Fibroblast of the aortic adventitia (primary cell): ENCODE measurements at regions not wholly inside any gene's neighbourhood (a gene's known extent, or its start where the extent isn't known, plus 50 kb on each side); places are given as distances from the start of the nearest gene placed in this dataset.

Source experiments
- DNase-seq: peaks from one replicate; pipeline ENCODE4 v3.0.0-alpha.2; 2010; ENCODE audit warnings: low read depth
- H3K4me3 ChIP-seq: 2 replicates; pipeline ENCODE4 v1.5.1; 2011; ENCODE audit warnings: low read depth, mild to moderate bottlenecking, control low read depth, low read length, moderate library complexity
- TF ChIP-seq, protein P1 (sequence below): IDR thresholded peaks from 2 replicates; pipeline ENCODE4 v1.5.1; 2011; ENCODE audit warnings: mild to moderate bottlenecking, low read length, control low read depth, inconsistent platforms; ENCODE audit not compliant: insufficient read depth

DNA sequence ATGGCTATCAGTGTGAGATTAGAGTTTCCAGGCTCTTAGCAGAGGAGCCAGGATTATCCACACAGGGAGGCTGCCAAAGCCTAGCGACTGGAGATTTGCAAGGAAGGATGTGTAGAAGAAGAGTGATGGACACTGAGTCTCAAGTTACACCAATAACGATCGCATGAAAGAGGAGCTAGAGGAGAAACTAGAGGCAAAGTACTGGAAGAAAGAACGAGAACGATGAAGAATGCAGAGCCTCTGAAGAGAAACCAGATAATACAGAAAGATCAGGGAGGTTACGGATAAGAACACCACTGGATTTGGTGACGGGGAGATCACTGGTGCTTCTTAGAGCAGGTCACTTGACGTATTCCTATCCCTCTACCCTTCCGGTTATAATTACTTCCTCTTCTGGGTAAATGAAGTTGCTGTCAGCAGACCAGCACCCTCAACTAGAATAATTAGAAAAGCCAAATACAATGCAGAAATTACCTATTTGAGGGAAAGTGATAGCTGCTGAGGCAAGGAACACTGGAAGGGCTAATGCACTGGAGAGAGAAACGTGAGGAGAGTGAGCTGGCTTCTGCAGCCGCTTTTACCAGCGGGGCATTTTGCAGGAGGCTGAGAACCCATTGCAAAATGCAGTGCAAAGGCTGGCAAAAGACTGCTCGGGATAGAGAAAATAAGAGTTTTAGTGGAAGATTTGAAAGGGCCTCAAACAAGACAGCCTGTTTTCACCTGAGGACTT is 93.1 kb upstream of the HIF1A start:
- TF ChIP-seq, protein P1, sequence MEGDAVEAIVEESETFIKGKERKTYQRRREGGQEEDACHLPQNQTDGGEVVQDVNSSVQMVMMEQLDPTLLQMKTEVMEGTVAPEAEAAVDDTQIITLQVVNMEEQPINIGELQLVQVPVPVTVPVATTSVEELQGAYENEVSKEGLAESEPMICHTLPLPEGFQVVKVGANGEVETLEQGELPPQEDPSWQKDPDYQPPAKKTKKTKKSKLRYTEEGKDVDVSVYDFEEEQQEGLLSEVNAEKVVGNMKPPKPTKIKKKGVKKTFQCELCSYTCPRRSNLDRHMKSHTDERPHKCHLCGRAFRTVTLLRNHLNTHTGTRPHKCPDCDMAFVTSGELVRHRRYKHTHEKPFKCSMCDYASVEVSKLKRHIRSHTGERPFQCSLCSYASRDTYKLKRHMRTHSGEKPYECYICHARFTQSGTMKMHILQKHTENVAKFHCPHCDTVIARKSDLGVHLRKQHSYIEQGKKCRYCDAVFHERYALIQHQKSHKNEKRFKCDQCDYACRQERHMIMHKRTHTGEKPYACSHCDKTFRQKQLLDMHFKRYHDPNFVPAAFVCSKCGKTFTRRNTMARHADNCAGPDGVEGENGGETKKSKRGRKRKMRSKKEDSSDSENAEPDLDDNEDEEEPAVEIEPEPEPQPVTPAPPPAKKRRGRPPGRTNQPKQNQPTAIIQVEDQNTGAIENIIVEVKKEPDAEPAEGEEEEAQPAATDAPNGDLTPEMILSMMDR = no peak
- no peak overlapping the region for H3K4me3 ChIP-seq
- DNase-seq = no peak

DNA sequence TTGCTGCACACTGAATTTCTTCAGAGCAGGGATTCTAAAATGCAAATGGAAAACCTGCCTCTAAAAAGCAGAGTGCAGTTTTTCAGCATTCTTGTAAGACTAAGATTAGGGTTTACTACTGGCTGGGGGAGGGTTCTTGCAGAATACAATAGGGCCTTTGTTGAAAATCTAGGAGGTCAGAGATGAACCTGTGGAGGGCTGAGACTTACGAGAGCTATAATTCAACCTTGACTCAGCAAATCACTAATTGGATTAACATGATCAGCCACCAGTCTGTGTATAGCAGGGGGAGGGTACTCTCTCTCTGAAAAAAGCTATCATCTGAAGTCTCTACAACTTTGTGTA is 92.6 kb upstream of the HIF1A start:
- TF ChIP-seq, protein P1 = no peak
- no peak for DNase-seq
- no peak overlapping the region for H3K4me3 ChIP-seq

DNA sequence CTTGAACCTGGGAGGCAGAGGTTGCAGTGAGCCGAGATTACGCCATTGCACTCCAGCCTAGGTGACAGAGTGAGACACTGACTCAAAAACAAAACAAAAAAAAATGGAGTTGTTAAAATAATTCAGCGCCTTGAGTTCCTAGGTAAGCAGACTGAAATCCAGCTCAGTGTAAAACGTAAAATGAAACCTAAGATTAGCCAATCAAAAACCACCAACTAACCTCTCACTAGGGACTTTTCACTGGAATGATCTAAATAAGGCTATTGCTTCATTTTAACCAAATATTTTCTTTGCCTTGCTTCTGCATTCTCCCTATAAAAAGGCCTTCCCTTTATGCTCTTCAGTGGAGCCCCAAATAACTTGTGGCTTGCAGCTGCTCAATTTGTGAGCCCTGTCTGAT is 91.6 kb upstream of the HIF1A start:
- no peak overlapping the region for H3K4me3 ChIP-seq
- TF ChIP-seq, protein P1 = no peak
- no peak for DNase-seq

DNA sequence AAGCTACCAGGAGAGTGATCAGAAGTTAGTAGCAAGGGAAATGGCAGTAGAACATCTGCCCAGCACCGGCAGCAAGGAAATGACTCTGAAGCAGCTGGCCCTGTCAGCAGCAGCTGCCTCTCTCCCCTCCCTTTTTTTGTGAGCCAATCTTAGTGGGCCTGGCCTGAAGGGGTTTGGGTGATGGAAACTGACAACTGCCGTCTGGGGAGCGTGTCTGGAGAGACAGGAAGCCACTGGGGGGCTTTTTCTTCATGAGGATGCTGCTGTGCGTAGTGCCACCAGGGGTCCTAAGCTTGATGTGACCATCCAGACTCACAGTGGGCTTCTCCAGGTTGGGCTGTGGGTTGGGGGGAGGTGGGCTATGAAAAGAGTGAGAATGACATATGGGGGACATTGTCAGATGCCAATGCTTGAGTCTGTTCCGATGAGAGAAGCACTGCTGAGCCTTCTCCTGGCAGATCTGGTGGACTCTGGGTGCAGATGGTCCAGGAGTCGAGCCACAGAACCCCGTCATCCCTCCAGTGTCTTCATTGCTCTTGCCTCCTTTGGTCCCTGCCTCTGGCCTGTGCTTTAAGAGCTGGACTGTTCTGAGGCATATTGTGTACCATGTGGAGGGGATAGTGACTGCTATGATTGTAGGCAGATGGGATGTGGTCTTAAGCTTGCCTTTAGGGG is 87.6 kb upstream of the HIF1A start:
- DNase-seq = no peak
- H3K4me3 ChIP-seq = no peak overlapping the region
- TF ChIP-seq, protein P1 = no peak

DNA sequence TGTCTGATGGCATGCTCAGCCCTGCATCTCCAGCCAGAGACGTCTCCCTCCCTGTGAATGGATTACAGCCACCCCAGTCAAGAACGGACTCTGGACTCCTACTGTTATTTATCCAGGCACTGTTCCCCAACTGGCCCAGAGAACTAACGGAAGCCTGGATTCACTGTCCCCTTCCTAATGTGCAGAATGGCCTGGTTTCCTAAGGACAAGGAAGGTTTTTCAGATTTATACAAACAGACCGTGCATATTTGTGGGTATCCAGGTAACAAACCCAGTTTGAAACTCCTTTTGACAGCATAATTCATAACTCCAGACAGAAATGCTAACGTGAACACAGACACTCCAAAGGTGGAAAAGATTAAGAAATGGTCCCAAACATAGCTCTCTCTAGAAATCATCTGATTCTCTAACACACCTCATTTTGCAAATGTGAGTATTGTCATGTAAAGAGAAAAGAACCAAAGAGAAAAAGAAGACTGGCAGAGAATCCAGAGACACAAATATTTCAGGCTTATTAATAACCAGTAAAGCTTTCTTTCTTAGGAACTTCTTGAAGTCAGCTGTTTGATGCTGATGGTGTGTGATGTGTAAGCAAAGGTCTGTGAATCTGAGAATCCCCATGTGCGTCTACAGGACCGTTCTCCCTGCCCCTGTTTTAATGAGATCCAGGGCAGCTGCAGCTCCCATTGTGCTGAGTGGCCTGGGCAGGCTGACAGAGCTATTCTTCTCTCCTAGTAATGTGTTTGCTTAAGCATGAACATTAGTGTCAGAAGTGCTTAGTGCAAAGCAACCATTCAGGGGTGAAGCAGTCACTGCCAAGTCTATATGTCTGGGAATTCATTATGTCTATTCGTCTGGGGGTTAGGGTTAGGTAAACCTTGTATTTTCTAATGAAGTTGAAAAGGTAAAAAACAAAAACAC is 86.8 kb upstream of the HIF1A start:
- peak; percentile 76 for DNase-seq
- TF ChIP-seq, protein P1 = no peak
- no peak overlapping the region for H3K4me3 ChIP-seq

DNA sequence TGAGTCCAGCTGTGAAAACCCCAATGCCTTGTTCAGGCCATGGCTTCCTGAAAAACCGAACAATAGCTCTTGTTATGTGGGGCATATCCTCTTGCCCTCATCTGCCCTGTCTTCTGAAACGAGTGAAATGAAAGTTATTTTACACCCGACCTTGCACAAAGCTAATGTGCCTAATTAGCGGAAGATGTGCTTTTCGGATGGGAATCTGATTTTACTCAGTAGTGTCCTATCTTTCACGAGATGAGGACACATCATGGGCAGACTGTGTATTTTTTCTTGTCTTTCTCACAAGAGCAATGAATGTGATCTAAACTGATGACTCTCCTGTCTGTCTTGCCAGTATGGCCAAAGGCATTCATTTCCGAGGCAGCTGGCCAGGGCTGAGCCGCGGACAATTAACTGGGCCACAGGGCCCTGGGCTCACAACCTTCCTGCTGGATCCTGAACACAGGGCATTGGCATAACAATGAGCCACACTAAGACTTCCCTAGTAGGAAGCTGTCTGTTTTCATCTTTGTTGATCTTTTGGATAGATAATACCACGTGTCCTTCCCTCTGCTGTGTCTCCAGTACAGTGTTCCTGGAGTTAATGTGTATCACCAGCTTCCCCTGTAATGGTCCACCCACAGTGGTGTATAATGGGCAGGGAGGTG is 86.0 kb upstream of the HIF1A start:
- no peak overlapping the region for H3K4me3 ChIP-seq
- TF ChIP-seq, protein P1 = no peak
- no peak for DNase-seq
